DOHH2 (cell line): ENCODE measurements at regions not wholly inside any gene's neighbourhood (a gene's known extent, or its start where the extent isn't known, plus 50 kb on each side); places are given as distances from the start of the nearest gene placed in this dataset.

Source experiments
- H3F3A ChIP-seq: fragments of 200-600 bp; sonication (generic), shearing (Covaris generic); 2 replicates; pipeline ENCODE4 v1.6.0; 2016; ENCODE audit warnings: antibody characterized with exemption, mild to moderate bottlenecking; ENCODE audit not compliant: control insufficient read depth, insufficient read depth
- H3K27ac ChIP-seq: fragments of 200-600 bp; sonication (generic); 2 replicates; pipeline ENCODE4 v1.5.1; 2014; ENCODE audit warnings: low read depth, mild to moderate bottlenecking, low read length, moderate library complexity
- H3K27me3 ChIP-seq: fragments of 200-600 bp; sonication (generic); 2 replicates; pipeline ENCODE4 v1.6.1; 2014; ENCODE audit warnings: mild to moderate bottlenecking, low read length, mixed read lengths; ENCODE audit not compliant: control insufficient read depth
- H3K36me3 ChIP-seq: fragments of 200-600 bp; sonication (generic); 2 replicates; pipeline ENCODE4 v1.6.1; 2014; ENCODE audit warnings: mild to moderate bottlenecking, low read length, moderate library complexity, mixed read lengths; ENCODE audit not compliant: control insufficient read depth
- H3K4me1 ChIP-seq: fragments of 200-600 bp; sonication (generic); 2 replicates; pipeline ENCODE4 v1.6.1; 2014; ENCODE audit warnings: mild to moderate bottlenecking, low read length, mixed read lengths; ENCODE audit not compliant: control insufficient read depth
- H3K4me2 ChIP-seq: fragments of 200-600 bp; sonication (generic); 2 replicates; pipeline ENCODE4 v1.6.0; 2014; ENCODE audit warnings: mild to moderate bottlenecking, low read length, moderate library complexity
- H3K4me3 ChIP-seq: fragments of 200-600 bp; sonication (generic); 2 replicates; pipeline ENCODE4 v1.5.1; 2014; ENCODE audit warnings: mild to moderate bottlenecking, low read length, mixed read lengths
- H3K79me2 ChIP-seq: fragments of 200-600 bp; sonication (generic); 2 replicates; pipeline ENCODE4 v1.6.1; 2014; ENCODE audit warnings: mild to moderate bottlenecking, low read length, mixed read lengths; ENCODE audit not compliant: control insufficient read depth
- H3K9me2 ChIP-seq: fragments of 200-600 bp; sonication (generic); replicated peaks from 2 replicates; pipeline ENCODE4 v1.6.1; 2014; ENCODE audit warnings: mild to moderate bottlenecking, low read length, mixed read lengths; ENCODE audit not compliant: control insufficient read depth
- H3K9me3 ChIP-seq: fragments of 200-600 bp; sonication (generic); 2 replicates; pipeline ENCODE4 v1.6.1; 2014; ENCODE audit warnings: antibody characterized with exemption, low read length, mixed read lengths; ENCODE audit not compliant: control insufficient read depth, insufficient read depth
- H4K20me1 ChIP-seq: fragments of 200-600 bp; sonication (generic); 2 replicates; pipeline ENCODE4 v1.6.0; 2014; ENCODE audit warnings: low read depth, mild to moderate bottlenecking, antibody characterized with exemption, low read length, moderate library complexity; ENCODE audit not compliant: control insufficient read depth, insufficient read depth
- CTCF ChIP-seq: fragments of 200-600 bp; sonication (generic); IDR thresholded peaks from one replicate; pipeline ENCODE4 v1.5.1; 2014; ENCODE audit warnings: antibody characterized with exemption, mild to moderate bottlenecking, low read depth, low read length; ENCODE audit not compliant: poor library complexity, severe bottlenecking
- EZH2phosphoT487 ChIP-seq: fragments of 200-600 bp; sonication (generic); IDR thresholded peaks from 2 replicates; pipeline ENCODE4 v1.6.1; 2017; ENCODE audit warnings: borderline replicate concordance, mild to moderate bottlenecking, antibody characterized with exemption, low read length, moderate library complexity, mixed read lengths

GRCh38 chr12:118751355-118751754, 230.0 kb upstream of the SRRM4 start:
- no peaks in the 10 kb centered on the region for H3F3A ChIP-seq
- H3K4me1 ChIP-seq: no peaks in the 10 kb centered on the region
- H3K4me2 ChIP-seq: no peak overlapping the region
- TF ChIP-seq EZH2phosphoT487: no peak
- no peak for TF ChIP-seq CTCF
- no peaks in the 10 kb centered on the region for H3K9me2 ChIP-seq
- H3K4me3 ChIP-seq: no peak overlapping the region
- no peaks in the 10 kb centered on the region for H4K20me1 ChIP-seq
- H3K79me2 ChIP-seq: no peaks in the 10 kb centered on the region
- no peaks in the 10 kb centered on the region for H3K36me3 ChIP-seq
- H3K9me3 ChIP-seq: no peaks in the 10 kb centered on the region
- no peak overlapping the region for H3K27ac ChIP-seq
- H3K27me3 ChIP-seq: no peaks in the 10 kb centered on the region

- H3K27ac ChIP-seq: no peak overlapping the region
- no peaks in the 10 kb centered on the region for H3K9me3 ChIP-seq
- no peaks in the 10 kb centered on the region for H3K27me3 ChIP-seq
- H3K9me2 ChIP-seq: no peaks in the 10 kb centered on the region
- no peaks in the 10 kb centered on the region for H3K4me1 ChIP-seq
- no peaks in the 10 kb centered on the region for H3K36me3 ChIP-seq
- no peaks in the 10 kb centered on the region for H3F3A ChIP-seq
- no peaks in the 10 kb centered on the region for H4K20me1 ChIP-seq
- TF ChIP-seq EZH2phosphoT487 (no peak), CTCF (no peak)
- no peak overlapping the region for H3K4me3 ChIP-seq
- no peak overlapping the region for H3K4me2 ChIP-seq
- H3K79me2 ChIP-seq: no peaks in the 10 kb centered on the region
These were observed 220.7 kb upstream of the SRRM4 start for GRCh38 chr12:118760623-118761022.

- no peaks in the 10 kb centered on the region for H3K9me2 ChIP-seq
- no peaks in the 10 kb centered on the region for H3K27me3 ChIP-seq
- H3K9me3 ChIP-seq: no peaks in the 10 kb centered on the region
- no peak for TF ChIP-seq EZH2phosphoT487
- TF ChIP-seq CTCF: no peak
- no peaks in the 10 kb centered on the region for H3K4me1 ChIP-seq
- H3K36me3 ChIP-seq: no peaks in the 10 kb centered on the region
- no peak overlapping the region for H3K4me2 ChIP-seq
- H3K4me3 ChIP-seq: no peak overlapping the region
- no peaks in the 10 kb centered on the region for H4K20me1 ChIP-seq
- H3K79me2 ChIP-seq: no peaks in the 10 kb centered on the region
- H3F3A ChIP-seq: no peaks in the 10 kb centered on the region
- no peak overlapping the region for H3K27ac ChIP-seq
These were observed 218.1 kb upstream of the SRRM4 start for GRCh38 chr12:118763234-118763633.
